Liver (tissue), 8 donors: ENCODE measurements at regions not wholly inside any gene's neighbourhood (a gene's known extent, or its start where the extent isn't known, plus 50 kb on each side); places are given as distances from the start of the nearest gene placed in this dataset.

Experiments
- DNase-seq: peaks from one replicate; pipeline ENCODE4 v3.0.0-alpha.2; 2017; ENCODE audit warnings: low spot score
- H3K27ac ChIP-seq, 2 donors: one replicate each; pipeline ENCODE4 v1.7.0; 2013; ENCODE audit warnings: inconsistent platforms in 2 of 2, low read length in 2 of 2, control low read depth in 1 of 2, low read depth in 1 of 2, mild to moderate bottlenecking in 1 of 2
- H3K27me3 ChIP-seq, 4 donors: one replicate each; pipeline versions ENCODE4 v1.6.1 to v1.7.0; 2013; ENCODE audit warnings: low read length in 3 of 4, inconsistent platforms in 1 of 4, mild to moderate bottlenecking in 1 of 4, moderate library complexity in 1 of 4; ENCODE audit not compliant: control insufficient read depth in 4 of 4, insufficient read depth in 4 of 4
- H3K36me3 ChIP-seq, 4 donors: one replicate each; pipeline versions ENCODE4 v1.6.1 to v1.7.0; 2013; ENCODE audit warnings: low read length in 3 of 4, mild to moderate bottlenecking in 3 of 4, low read depth in 1 of 4, moderate library complexity in 1 of 4; ENCODE audit not compliant: control insufficient read depth in 4 of 4, insufficient read depth in 3 of 4
- H3K4me1 ChIP-seq, 4 donors: one replicate each; pipeline versions ENCODE4 v1.6.1 to v1.7.0; 2013; ENCODE audit warnings: low read length in 3 of 4, mild to moderate bottlenecking in 3 of 4, moderate library complexity in 1 of 4; ENCODE audit not compliant: control insufficient read depth in 4 of 4, insufficient read depth in 4 of 4
- H3K4me3 ChIP-seq, 3 donors: one replicate each; pipeline versions ENCODE4 v1.6.1 to v1.7.0; 2013; ENCODE audit warnings: low read length in 3 of 3, control low read depth in 1 of 3, low read depth in 1 of 3, mild to moderate bottlenecking in 1 of 3
- H3K9ac ChIP-seq, 2 donors: one replicate each; pipeline ENCODE4 v1.7.0; 2013; ENCODE audit warnings: low read length in 2 of 2, mild to moderate bottlenecking in 2 of 2, moderate library complexity in 2 of 2, control low read depth in 1 of 2, low read depth in 1 of 2
- H3K9me3 ChIP-seq, 4 donors: one replicate each; pipeline versions ENCODE4 v1.6.1 to v1.7.0; 2013; ENCODE audit warnings: low read length in 3 of 4; ENCODE audit not compliant: control insufficient read depth in 4 of 4
- ATF3 ChIP-seq: IDR thresholded peaks from 2 replicates; pipeline ENCODE4 v1.6.1; 2016; ENCODE audit warnings: antibody characterized with exemption
- CTCF ChIP-seq: fragments of 150-350 bp; IDR thresholded peaks from 2 replicates; pipeline ENCODE4 v1.5.1; 2017; ENCODE audit warnings: improper control_type of control experiment, low read depth, low read length; ENCODE audit not compliant: missing input control
- EGR1 ChIP-seq, 2 donors: IDR thresholded peaks; 2 replicates each; pipeline ENCODE4 v1.6.1; 2016 to 2018; ENCODE audit warnings: antibody characterized with exemption in 2 of 2, low read depth in 2 of 2
- FOXA1 ChIP-seq: IDR thresholded peaks from 2 replicates; pipeline ENCODE4 v1.6.1; 2016; ENCODE audit warnings: antibody characterized with exemption
- FOXA2 ChIP-seq: IDR thresholded peaks from 2 replicates; pipeline ENCODE4 v1.6.1; 2016; ENCODE audit warnings: antibody characterized with exemption
- GABPA ChIP-seq, 2 donors: IDR thresholded peaks in 1 of 2; conservative IDR thresholded peaks in 1 of 2; 2 replicates each; pipeline ENCODE4 v1.6.1; 2016; ENCODE audit warnings: antibody characterized with exemption in 2 of 2, mild to moderate bottlenecking in 1 of 2, moderate library complexity in 1 of 2
- HNF4A ChIP-seq, 2 donors: conservative IDR thresholded peaks; 2 replicates each; pipeline ENCODE4 v1.6.1; 2016; ENCODE audit warnings: antibody characterized with exemption in 2 of 2, mild to moderate bottlenecking in 2 of 2
- HNF4G ChIP-seq: IDR thresholded peaks from 2 replicates; pipeline ENCODE4 v1.6.1; 2016; ENCODE audit warnings: antibody characterized with exemption
- JUND ChIP-seq, 2 donors: IDR thresholded peaks; 2 replicates each; pipeline ENCODE4 v1.6.1; 2016; ENCODE audit warnings: antibody characterized with exemption in 2 of 2
- MAX ChIP-seq: IDR thresholded peaks from 2 replicates; pipeline ENCODE4 v1.6.1; 2016; ENCODE audit warnings: antibody characterized with exemption
- NR2F2 ChIP-seq: IDR thresholded peaks from 2 replicates; pipeline ENCODE4 v1.6.1; 2016; ENCODE audit warnings: antibody characterized with exemption
- REST ChIP-seq: IDR thresholded peaks from 2 replicates; pipeline ENCODE4 v1.6.1; 2016; ENCODE audit warnings: antibody characterized with exemption, mild to moderate bottlenecking
- RXRA ChIP-seq, 2 donors: IDR thresholded peaks; 2 replicates each; pipeline ENCODE4 v1.6.1; 2017 to 2018; ENCODE audit warnings: antibody characterized with exemption in 2 of 2, mild to moderate bottlenecking in 1 of 2
- SP1 ChIP-seq: IDR thresholded peaks from 2 replicates; pipeline ENCODE4 v1.6.1; 2018; ENCODE audit warnings: antibody characterized with exemption, mild to moderate bottlenecking
- TAF1 ChIP-seq: conservative IDR thresholded peaks from 2 replicates; pipeline ENCODE4 v1.6.1; 2016; ENCODE audit warnings: antibody characterized with exemption, mild to moderate bottlenecking
- YY1 ChIP-seq: IDR thresholded peaks from 2 replicates; pipeline ENCODE4 v1.6.1; 2016; ENCODE audit warnings: antibody characterized with exemption, mild to moderate bottlenecking
- WGBS: extraction: QIAGEN DNeasy Blood & Tissue Kit; methylation state at CpG from one replicate; pipeline ENCODE4 v1.1.7; 2013; 5-methylcytosine and 5-hydroxymethylcytosine counted together
- donor health status: healthy.
- donor health status: healthy.
- donor health status: healthy.
- donor health status: healthy.
- donor health status: healthy.

GRCh38 chr11:101745756-101746155 is 161.9 kb upstream of the TRPC6 start:
- H3K9ac ChIP-seq: no peak overlapping the region
- H3K4me1 ChIP-seq: no peaks in the 10 kb centered on the region
- peaks cover 0 to 6% (median under 1%) of the 10 kb centered on the region in 4 donors for H3K27me3 ChIP-seq
- no peaks in the 10 kb centered on the region for H3K9me3 ChIP-seq
- 53% methylated on average over 1 of the region's 1 CpG for WGBS
- H3K27ac ChIP-seq: no peak overlapping the region
- no peak for TF ChIP-seq FOXA2
- TF ChIP-seq EGR1 (IDR thresholded peaks at IDR 0.05; ENCODE audit: low read depth in 2 of 2): no peak
- TF ChIP-seq YY1: no peak
- TF ChIP-seq NR2F2: no peak
- TF ChIP-seq TAF1: no peak
- no peaks in the 10 kb centered on the region for H3K36me3 ChIP-seq
- H3K4me3 ChIP-seq: no peak overlapping the region
- no peak for DNase-seq

GRCh38 chr11:101743828-101744227 is 160.0 kb upstream of the TRPC6 start:
- Histone ChIP-seq H3K4me1 (no peaks in the 10 kb centered on the region), H3K27me3 (peaks cover 0 to 6% (median under 1%) of the 10 kb centered on the region in 4 donors), H3K9me3 (no peaks in the 10 kb centered on the region), H3K9ac (no peak overlapping the region), H3K36me3 (no peaks in the 10 kb centered on the region), H3K4me3 (no peak overlapping the region), H3K27ac (no peak overlapping the region)
- DNase-seq: no peak
- no peak for TF ChIP-seq MAX
- no peak for TF ChIP-seq HNF4G
- TF ChIP-seq EGR1 (IDR thresholded peaks at IDR 0.05; ENCODE audit: low read depth in 2 of 2): no peak
- TF ChIP-seq TAF1: no peak
- TF ChIP-seq NR2F2: no peak
- TF ChIP-seq CTCF: no peak
- no peak for TF ChIP-seq SP1
- no peak for TF ChIP-seq REST
- TF ChIP-seq JUND (IDR thresholded peaks at IDR 0.05): no peak
- TF ChIP-seq YY1: no peak
- TF ChIP-seq ATF3: no peak
- TF ChIP-seq FOXA1: no peak
- TF ChIP-seq FOXA2: no peak
- no peak for TF ChIP-seq HNF4A (conservative IDR thresholded peaks at IDR 0.05)
- no peak for TF ChIP-seq GABPA (IDR thresholded peaks at IDR 0.05 in 1 of 2, conservative IDR thresholded peaks at IDR 0.05 in 1 of 2)
- no peak for TF ChIP-seq RXRA (IDR thresholded peaks at IDR 0.05)
